CD14-positive monocyte (primary cell): ENCODE measurements at regions not wholly inside any gene's neighbourhood (a gene's known extent, or its start where the extent isn't known, plus 50 kb on each side); places are given as distances from the start of the nearest gene placed in this dataset.

Source experiments
- DNase-seq, 3 donors: peaks; one replicate each; pipeline ENCODE4 v3.0.0-alpha.2; 2011 to 2022
- H2AFZ ChIP-seq: 2 replicates; pipeline ENCODE4 v1.6.0; 2012; ENCODE audit warnings: mild to moderate bottlenecking, low read depth, low read length, inconsistent platforms; ENCODE audit not compliant: insufficient read depth, poor library complexity, severe bottlenecking
- H3K27ac ChIP-seq, 2 donors: 1 replicate in 1 of 2; 2 replicates in 1 of 2; pipeline ENCODE4 v1.5.1; 2012 to 2013; ENCODE audit warnings: low read length in 2 of 2, control low read depth in 1 of 2, inconsistent platforms in 1 of 2, low read depth in 1 of 2, mild to moderate bottlenecking in 1 of 2
- H3K27me3 ChIP-seq, 2 donors: one replicate each; pipeline versions ENCODE4 v1.6.0 to v1.6.1; 2011 to 2013; ENCODE audit warnings: low read length in 2 of 2; ENCODE audit not compliant: control insufficient read depth in 2 of 2, insufficient read depth in 2 of 2
- H3K36me3 ChIP-seq, 2 donors: replicated peaks in 1 of 2; 1 replicate in 1 of 2; 2 replicates in 1 of 2; pipeline versions ENCODE4 v1.5.1 to v1.6.1; 2012 to 2013; ENCODE audit warnings: low read length in 2 of 2, control low read depth in 1 of 2, inconsistent platforms in 1 of 2, mild to moderate bottlenecking in 1 of 2; ENCODE audit not compliant: insufficient read depth in 2 of 2, control insufficient read depth in 1 of 2
- H3K4me1 ChIP-seq, 2 donors: 1 replicate in 1 of 2; 2 replicates in 1 of 2; pipeline versions ENCODE4 v1.5.1 to v1.6.1; 2012 to 2013; ENCODE audit warnings: low read length in 2 of 2, control low read depth in 1 of 2, inconsistent platforms in 1 of 2, mild to moderate bottlenecking in 1 of 2, moderate library complexity in 1 of 2; ENCODE audit not compliant: insufficient read depth in 2 of 2, control insufficient read depth in 1 of 2
- H3K4me2 ChIP-seq: replicated peaks from 2 replicates; pipeline ENCODE3; 2012; ENCODE audit warnings: low read length, moderate library complexity, mild to moderate bottlenecking; ENCODE audit not compliant: poor library complexity, severe bottlenecking; ENCODE audit errors: extremely low read depth
- H3K4me3 ChIP-seq, 3 experiments: fragments of 200-600 bp in 1 of 3; sonication (generic) in 1 of 3; replicated peaks in 1 of 3; 1 replicate in 2 of 3; 2 replicates in 1 of 3; pipeline ENCODE4 v1.5.1; 2011 to 2013; ENCODE audit warnings: low read length in 3 of 3, mild to moderate bottlenecking in 3 of 3, control low read depth in 2 of 3, low read depth in 2 of 3, inconsistent platforms in 1 of 3, moderate library complexity in 1 of 3
- H3K79me2 ChIP-seq: 2 replicates; pipeline ENCODE4 v1.6.0; 2012; ENCODE audit warnings: mild to moderate bottlenecking, control low read depth, inconsistent platforms, low read length, moderate library complexity; ENCODE audit not compliant: insufficient read depth
- H3K9ac ChIP-seq: 2 replicates; pipeline ENCODE4 v1.6.0; 2017; ENCODE audit warnings: low read length, mild to moderate bottlenecking; ENCODE audit not compliant: insufficient read depth, poor library complexity, severe bottlenecking
- H3K9me3 ChIP-seq, 2 donors: replicated peaks in 1 of 2; 1 replicate in 1 of 2; 2 replicates in 1 of 2; pipeline versions ENCODE4 v1.5.1 to v1.6.1; 2012 to 2013; ENCODE audit warnings: low read length in 2 of 2, control low read depth in 1 of 2; ENCODE audit not compliant: control insufficient read depth in 1 of 2, insufficient read depth in 1 of 2
- H4K20me1 ChIP-seq: 2 replicates; pipeline ENCODE4 v1.6.0; 2012; ENCODE audit warnings: mild to moderate bottlenecking, low read length, control low read depth, moderate library complexity; ENCODE audit not compliant: insufficient read depth
- H3K27ac Mint-ChIP-seq, 7 donors: one replicate each; pipeline ENCODE4 v1.8.0; 2020; ENCODE audit warnings: mild to moderate bottlenecking in 7 of 7, mixed read lengths in 7 of 7, moderate library complexity in 6 of 7, inconsistent platforms in 2 of 7
- H3K27me3 Mint-ChIP-seq, 3 donors: one replicate each; pipeline ENCODE4 v1.8.0; 2021 to 2022; ENCODE audit warnings: low read depth in 3 of 3, mild to moderate bottlenecking in 3 of 3, mixed read lengths in 3 of 3, moderate library complexity in 3 of 3, inconsistent platforms in 1 of 3
- H3K36me3 Mint-ChIP-seq, 2 donors: one replicate each; pipeline ENCODE4 v1.8.0; 2020; ENCODE audit warnings: mixed read lengths in 2 of 2, inconsistent platforms in 1 of 2, mild to moderate bottlenecking in 1 of 2
- H3K4me1 Mint-ChIP-seq: one replicate; pipeline ENCODE4 v1.8.0; 2020; ENCODE audit warnings: mild to moderate bottlenecking, mixed read lengths
- H3K4me3 Mint-ChIP-seq, 2 donors: one replicate each; pipeline ENCODE4 v1.8.0; 2020; ENCODE audit warnings: mild to moderate bottlenecking in 2 of 2, mixed read lengths in 2 of 2, moderate library complexity in 1 of 2
- H3K9me3 Mint-ChIP-seq, 7 donors: one replicate each; pipeline ENCODE4 v1.8.0; 2020 to 2022; ENCODE audit warnings: mixed read lengths in 7 of 7, mild to moderate bottlenecking in 6 of 7, moderate library complexity in 6 of 7, inconsistent platforms in 2 of 7
- WGBS: methylation state at CpG from one replicate; pipeline ENCODE4 v1.1.5; 2013; ENCODE audit warnings: missing lambda C conversion rate; ENCODE audit not compliant: insufficient coverage; 5-methylcytosine and 5-hydroxymethylcytosine counted together
- intact Hi-C, 2 donors: fragments of 100-400 bp; cut with micrococcal nuclease; formaldehyde crosslinking; loops; one replicate each; pipeline versions ENCODE4 v1.15.0 to v1.15.1; 2023
- TF ChIP-seq, protein P1 (sequence below): fragments of 200-600 bp; IDR thresholded peaks from one replicate; pipeline ENCODE4 v1.8.0; 2022; ENCODE audit warnings: antibody characterized with exemption, mild to moderate bottlenecking

DNA sequence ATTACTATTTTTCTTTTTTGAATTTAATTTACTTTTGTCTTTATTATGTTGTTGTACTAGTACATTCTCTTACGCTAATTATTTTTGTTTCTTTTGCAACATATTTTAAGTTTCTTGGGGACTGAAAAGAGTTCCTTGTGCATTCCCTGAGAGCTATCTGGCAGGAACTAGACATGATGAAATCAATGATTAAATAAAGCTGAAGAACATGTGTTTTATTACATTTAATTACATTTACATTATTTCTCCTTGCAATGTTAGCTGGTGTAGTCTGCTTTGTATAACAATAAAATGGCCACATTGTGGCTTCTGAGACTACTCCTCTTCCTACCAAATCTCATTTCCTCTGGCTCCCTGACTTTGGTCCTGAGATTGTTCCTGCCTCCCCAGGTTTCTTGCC, 244.9 kb downstream of the NDFIP2 start:
- Histone ChIP-seq H3K36me3 (no peaks in the 10 kb centered on the region), H3K79me2 (no peaks in the 10 kb centered on the region), H3K27ac (no peak overlapping the region), H3K9ac (no peak overlapping the region), H2AFZ (no peak overlapping the region), H3K4me2 (no peak overlapping the region), H3K27me3 (no peaks in the 10 kb centered on the region), H3K9me3 (no peaks in the 10 kb centered on the region), H4K20me1 (no peaks in the 10 kb centered on the region), H3K4me1 (no peaks in the 10 kb centered on the region), H3K4me3 (no peak overlapping the region)
- Mint-ChIP-seq H3K36me3 (no peaks in the 10 kb centered on the region), H3K9me3 (peaks cover 0 to 3% (median 0%) of the 10 kb centered on the region in 7 donors), H3K4me1 (peaks cover 4% of the 10 kb centered on the region), H3K27me3 (peaks cover 0 to 4% (median 2%) of the 10 kb centered on the region in 3 donors), H3K4me3 (no peak overlapping the region), H3K27ac (no peak overlapping the region)
- no CpG with 5 or more reads among the region's 1 CpG for WGBS
- no peak for DNase-seq
- TF ChIP-seq, protein P1, sequence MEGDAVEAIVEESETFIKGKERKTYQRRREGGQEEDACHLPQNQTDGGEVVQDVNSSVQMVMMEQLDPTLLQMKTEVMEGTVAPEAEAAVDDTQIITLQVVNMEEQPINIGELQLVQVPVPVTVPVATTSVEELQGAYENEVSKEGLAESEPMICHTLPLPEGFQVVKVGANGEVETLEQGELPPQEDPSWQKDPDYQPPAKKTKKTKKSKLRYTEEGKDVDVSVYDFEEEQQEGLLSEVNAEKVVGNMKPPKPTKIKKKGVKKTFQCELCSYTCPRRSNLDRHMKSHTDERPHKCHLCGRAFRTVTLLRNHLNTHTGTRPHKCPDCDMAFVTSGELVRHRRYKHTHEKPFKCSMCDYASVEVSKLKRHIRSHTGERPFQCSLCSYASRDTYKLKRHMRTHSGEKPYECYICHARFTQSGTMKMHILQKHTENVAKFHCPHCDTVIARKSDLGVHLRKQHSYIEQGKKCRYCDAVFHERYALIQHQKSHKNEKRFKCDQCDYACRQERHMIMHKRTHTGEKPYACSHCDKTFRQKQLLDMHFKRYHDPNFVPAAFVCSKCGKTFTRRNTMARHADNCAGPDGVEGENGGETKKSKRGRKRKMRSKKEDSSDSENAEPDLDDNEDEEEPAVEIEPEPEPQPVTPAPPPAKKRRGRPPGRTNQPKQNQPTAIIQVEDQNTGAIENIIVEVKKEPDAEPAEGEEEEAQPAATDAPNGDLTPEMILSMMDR: no peak
- intact Hi-C loops: no loop called here

DNA sequence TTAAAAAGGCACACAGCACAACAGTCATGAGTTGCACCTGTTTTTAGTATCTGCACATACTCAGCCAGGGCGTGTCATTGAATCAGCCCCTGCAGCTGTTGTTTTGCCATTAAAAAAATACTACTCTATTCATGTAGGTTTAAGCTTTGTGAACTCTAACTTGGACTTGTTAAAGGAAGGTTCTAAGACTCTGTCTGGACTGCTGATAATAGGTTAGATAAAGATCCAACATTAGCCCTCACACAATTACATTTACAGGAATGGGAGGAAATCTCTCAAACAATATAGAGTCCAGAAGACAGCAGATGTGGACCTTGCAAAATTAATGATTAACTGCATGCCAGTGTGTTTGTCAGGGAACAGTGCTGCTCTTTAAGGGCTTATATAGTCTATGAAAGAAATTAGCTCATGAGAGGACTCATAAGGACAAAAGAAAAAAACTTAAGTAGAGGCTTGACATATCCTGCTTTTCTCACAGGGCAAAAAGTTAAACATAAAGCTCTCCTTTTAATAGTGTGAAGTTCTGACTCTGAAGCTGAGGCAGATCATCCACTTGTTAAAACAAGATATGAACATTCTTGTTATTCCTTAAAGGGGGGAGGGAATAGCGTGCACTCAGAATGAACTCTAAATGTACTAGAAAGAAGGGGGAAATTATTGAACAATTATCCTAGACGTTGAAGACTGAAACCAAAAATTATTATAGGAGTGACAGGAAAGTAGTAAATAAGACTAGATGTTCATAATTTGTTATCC, 243.6 kb downstream of the NDFIP2 start:
- H3K4me1 Mint-ChIP-seq: peaks cover 4% of the 10 kb centered on the region
- Histone ChIP-seq H3K4me1 (no peaks in the 10 kb centered on the region), H3K4me3 (no peak overlapping the region), H3K79me2 (no peaks in the 10 kb centered on the region), H3K9ac (no peak overlapping the region), H4K20me1 (no peaks in the 10 kb centered on the region), H3K27ac (no peak overlapping the region), H3K9me3 (no peaks in the 10 kb centered on the region), H3K36me3 (no peaks in the 10 kb centered on the region), H3K4me2 (no peak overlapping the region), H3K27me3 (no peaks in the 10 kb centered on the region), H2AFZ (no peak overlapping the region)
- no peak overlapping the region for H3K4me3 Mint-ChIP-seq
- intact Hi-C loops: no loop called here
- no peak overlapping the region for H3K27ac Mint-ChIP-seq
- H3K9me3 Mint-ChIP-seq: no peaks in the 10 kb centered on the region
- WGBS: no CpG with 5 or more reads among the region's 3 CpGs
- TF ChIP-seq, protein P1: no peak
- no peaks in the 10 kb centered on the region for H3K36me3 Mint-ChIP-seq
- no peak for DNase-seq
- peaks cover 0 to 4% (median 2%) of the 10 kb centered on the region in 3 donors for H3K27me3 Mint-ChIP-seq
